Spleen (tissue), 11 donors: ENCODE measurements at regions not wholly inside any gene's neighbourhood (a gene's known extent, or its start where the extent isn't known, plus 50 kb on each side); places are given as distances from the start of the nearest gene placed in this dataset.

Experiments
- DNase-seq: peaks from one replicate; pipeline ENCODE4 v3.0.0-alpha.2; 2020
- H3K27ac ChIP-seq, 8 donors: fragments of 200-600 bp; sonication (generic) in 7 of 8; 1 replicate in 4 of 8; 2 replicates in 4 of 8; pipeline versions ENCODE4 v1.5.0 to v1.8.0; 2016 to 2021; ENCODE audit warnings: inconsistent platforms in 4 of 8, mild to moderate bottlenecking in 4 of 8, moderate library complexity in 1 of 8
- H3K27me3 ChIP-seq, 7 donors: fragments of 200-600 bp; sonication (generic) in 6 of 7; replicated peaks in 1 of 7; 1 replicate in 4 of 7; 2 replicates in 3 of 7; pipeline versions ENCODE4 v1.5.0 to v1.8.0; 2016 to 2021; ENCODE audit warnings: inconsistent platforms in 3 of 7, mild to moderate bottlenecking in 1 of 7
- H3K36me3 ChIP-seq, 6 donors: fragments of 200-600 bp; sonication (generic) in 5 of 6; 1 replicate in 4 of 6; 2 replicates in 2 of 6; pipeline versions ENCODE4 v1.5.0 to v1.8.0; 2016 to 2021; ENCODE audit warnings: inconsistent platforms in 2 of 6
- H3K4me1 ChIP-seq, 6 donors: fragments of 200-600 bp; sonication (generic) in 5 of 6; 1 replicate in 3 of 6; 2 replicates in 3 of 6; pipeline versions ENCODE4 v1.5.0 to v1.8.0; 2016 to 2021; ENCODE audit warnings: inconsistent platforms in 3 of 6
- H3K4me3 ChIP-seq, 8 donors: fragments of 200-600 bp; sonication (generic) in 7 of 8; 1 replicate in 4 of 8; 2 replicates in 4 of 8; pipeline versions ENCODE4 v1.5.0 to v1.8.0; 2016 to 2021; ENCODE audit warnings: inconsistent platforms in 4 of 8, mild to moderate bottlenecking in 4 of 8, moderate library complexity in 2 of 8
- H3K9me3 ChIP-seq, 8 donors: fragments of 200-600 bp; sonication (generic) in 7 of 8; 1 replicate in 4 of 8; 2 replicates in 4 of 8; pipeline versions ENCODE4 v1.5.0 to v1.8.0; 2016 to 2021; ENCODE audit warnings: inconsistent platforms in 4 of 8
- POLR2A ChIP-seq, 3 donors: fragments of 450-650 bp; IDR thresholded peaks; one replicate each; pipeline ENCODE4 v1.5.1; 2017; ENCODE audit warnings: antibody characterized with exemption in 3 of 3, mild to moderate bottlenecking in 1 of 3
- POLR2AphosphoS5 ChIP-seq, 3 donors: sonication (generic); formaldehyde crosslinking; IDR thresholded peaks; one replicate each; pipeline ENCODE4 v1.5.1; 2017; ENCODE audit warnings: antibody characterized with exemption in 3 of 3
- WGBS, 5 donors: extraction: QIAGEN DNeasy Blood & Tissue Kit in 3 of 5; methylation state at CpG; one replicate each; pipeline versions ENCODE4 v1.1.5 to v1.1.7; 2013 to 2018; 5-methylcytosine and 5-hydroxymethylcytosine counted together
- intact Hi-C: fragments of 100-400 bp; cut with DNase I; formaldehyde crosslinking; loops from one replicate; pipeline ENCODE4 v1.15.0; 2023; ENCODE audit warnings: low total_unique reads
- TF ChIP-seq, protein P1 (sequence below), 11 experiments: fragments of 200-600 bp in 7 of 11; fragments of 450-650 bp in 4 of 11; sonication (generic) in 4 of 11; IDR thresholded peaks in 8 of 11; conservative IDR thresholded peaks in 3 of 11; 1 replicate in 7 of 11; 2 replicates in 4 of 11; pipeline versions ENCODE4 v1.4.0 to v1.8.0; 2016 to 2021; ENCODE audit warnings: antibody characterized with exemption in 11 of 11, inconsistent platforms in 4 of 11, mild to moderate bottlenecking in 1 of 11
- donor health status: healthy with polysubstance abuse.
- donor health status: DM: no; HTN: no; CAD: no; lungs with moderate emphysema.
- donor health status: DM: no; HTN: no; CAD: no.
- donor health status: Bipolar disorder and iron deficiency.
- donor health status: healthy.
- donor health status: DM: no; HTN: no; CAD: no.
- donor health status: DM: yes; HTN: yes; CAD: no.

DNA sequence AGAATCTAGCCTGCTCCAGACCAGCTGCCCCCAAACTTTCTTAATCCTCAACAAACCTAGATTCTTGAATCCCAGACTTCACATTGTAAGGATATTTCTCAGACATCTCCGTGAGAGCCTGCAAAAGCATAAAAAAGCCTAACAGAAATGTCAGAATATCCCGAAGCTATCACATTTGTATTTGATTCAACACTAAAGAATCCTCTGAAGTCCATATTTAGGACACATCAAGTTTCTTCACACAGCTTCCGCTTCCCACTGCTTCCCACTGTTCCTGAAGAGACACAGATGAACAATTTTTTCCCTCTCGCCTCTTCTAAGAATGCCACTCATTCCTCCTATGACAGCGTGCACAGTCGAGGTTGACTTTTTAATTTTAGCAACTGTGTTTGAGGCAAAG lies 396.2 kb upstream of the IGFBP3 start:
- intact Hi-C loops: no loop called here
- Histone ChIP-seq H3K4me3 (no peak overlapping the region), H3K4me1 (no peaks in the 10 kb centered on the region), H3K27ac (no peak overlapping the region), H3K36me3 (no peaks in the 10 kb centered on the region), H3K27me3 (no peaks in the 10 kb centered on the region), H3K9me3 (no peaks in the 10 kb centered on the region)
- WGBS, 5 donors: 74 to 86% (median 76%) methylated on average over 6 of the region's 6 CpGs
- TF ChIP-seq POLR2A (IDR thresholded peaks at IDR 0.05) (no peak), POLR2AphosphoS5 (IDR thresholded peaks at IDR 0.05) (no peak)
- TF ChIP-seq, protein P1, sequence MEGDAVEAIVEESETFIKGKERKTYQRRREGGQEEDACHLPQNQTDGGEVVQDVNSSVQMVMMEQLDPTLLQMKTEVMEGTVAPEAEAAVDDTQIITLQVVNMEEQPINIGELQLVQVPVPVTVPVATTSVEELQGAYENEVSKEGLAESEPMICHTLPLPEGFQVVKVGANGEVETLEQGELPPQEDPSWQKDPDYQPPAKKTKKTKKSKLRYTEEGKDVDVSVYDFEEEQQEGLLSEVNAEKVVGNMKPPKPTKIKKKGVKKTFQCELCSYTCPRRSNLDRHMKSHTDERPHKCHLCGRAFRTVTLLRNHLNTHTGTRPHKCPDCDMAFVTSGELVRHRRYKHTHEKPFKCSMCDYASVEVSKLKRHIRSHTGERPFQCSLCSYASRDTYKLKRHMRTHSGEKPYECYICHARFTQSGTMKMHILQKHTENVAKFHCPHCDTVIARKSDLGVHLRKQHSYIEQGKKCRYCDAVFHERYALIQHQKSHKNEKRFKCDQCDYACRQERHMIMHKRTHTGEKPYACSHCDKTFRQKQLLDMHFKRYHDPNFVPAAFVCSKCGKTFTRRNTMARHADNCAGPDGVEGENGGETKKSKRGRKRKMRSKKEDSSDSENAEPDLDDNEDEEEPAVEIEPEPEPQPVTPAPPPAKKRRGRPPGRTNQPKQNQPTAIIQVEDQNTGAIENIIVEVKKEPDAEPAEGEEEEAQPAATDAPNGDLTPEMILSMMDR (IDR thresholded peaks at IDR 0.05 in 8 of 11, conservative IDR thresholded peaks at IDR 0.05 in 3 of 11): no peak
- no peak for DNase-seq

DNA sequence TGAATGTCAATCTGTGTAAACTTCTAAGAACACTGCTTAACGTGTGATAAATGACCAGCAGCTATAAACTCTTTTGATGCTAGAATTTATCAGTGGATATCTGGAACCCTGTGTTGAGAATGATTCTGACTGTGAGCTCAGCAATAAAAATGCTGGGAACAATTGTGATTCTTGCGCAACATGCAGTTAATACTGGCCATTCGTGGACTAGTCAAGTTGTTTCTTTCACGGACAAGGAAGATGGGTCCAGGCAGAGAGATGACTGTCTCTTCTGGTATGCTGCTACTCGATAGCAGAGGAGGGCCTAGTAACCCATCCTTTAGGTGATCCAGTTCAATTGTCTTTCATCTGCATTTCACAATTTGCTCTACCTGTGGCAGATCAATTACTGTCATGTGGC lies 394.8 kb upstream of the IGFBP3 start:
- Histone ChIP-seq H3K4me3 (no peak overlapping the region), H3K27ac (no peak overlapping the region), H3K4me1 (no peaks in the 10 kb centered on the region), H3K36me3 (no peaks in the 10 kb centered on the region), H3K27me3 (no peaks in the 10 kb centered on the region), H3K9me3 (no peaks in the 10 kb centered on the region)
- WGBS, 5 donors: 81 to 93% (median 86%) methylated on average over 5 of the region's 5 CpGs
- intact Hi-C loops: no loop called here
- no peak for DNase-seq
- TF ChIP-seq, protein P1 (IDR thresholded peaks at IDR 0.05 in 8 of 11, conservative IDR thresholded peaks at IDR 0.05 in 3 of 11): no peak
- TF ChIP-seq POLR2AphosphoS5 (IDR thresholded peaks at IDR 0.05) (no peak), POLR2A (IDR thresholded peaks at IDR 0.05) (no peak)

DNA sequence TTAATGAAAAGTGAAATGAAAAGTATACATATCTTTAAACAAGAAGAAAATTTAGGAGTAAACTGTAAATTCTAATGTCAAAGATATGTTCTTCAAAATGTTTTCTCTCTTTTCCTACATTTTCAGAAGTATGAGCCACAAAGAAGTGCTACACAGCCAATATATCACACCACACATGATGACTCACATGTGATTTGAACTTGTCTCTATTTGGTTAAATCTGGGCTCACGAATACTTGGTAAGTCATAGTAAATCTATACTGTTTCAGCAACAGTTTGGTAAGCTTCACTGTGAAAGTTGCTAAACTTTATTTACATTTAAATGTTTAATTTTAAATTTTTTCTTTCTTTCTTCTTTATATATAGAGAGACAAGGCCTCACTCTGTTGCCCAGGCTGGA lies 380.6 kb upstream of the IGFBP3 start:
- DNase-seq: no peak
- H3K27ac ChIP-seq: no peak overlapping the region
- no peaks in the 10 kb centered on the region for H3K27me3 ChIP-seq
- H3K4me3 ChIP-seq: no peak overlapping the region
- 76 to 93% (median 88%) methylated on average over 1 of the region's 1 CpG for WGBS, 5 donors
- peaks cover 0 to 16% (median 11%) of the 10 kb centered on the region in 8 donors for H3K9me3 ChIP-seq
- TF ChIP-seq, protein P1 (IDR thresholded peaks at IDR 0.05 in 8 of 11, conservative IDR thresholded peaks at IDR 0.05 in 3 of 11): no peak
- intact Hi-C loops: no loop called here
- H3K4me1 ChIP-seq: no peaks in the 10 kb centered on the region
- no peaks in the 10 kb centered on the region for H3K36me3 ChIP-seq

DNA sequence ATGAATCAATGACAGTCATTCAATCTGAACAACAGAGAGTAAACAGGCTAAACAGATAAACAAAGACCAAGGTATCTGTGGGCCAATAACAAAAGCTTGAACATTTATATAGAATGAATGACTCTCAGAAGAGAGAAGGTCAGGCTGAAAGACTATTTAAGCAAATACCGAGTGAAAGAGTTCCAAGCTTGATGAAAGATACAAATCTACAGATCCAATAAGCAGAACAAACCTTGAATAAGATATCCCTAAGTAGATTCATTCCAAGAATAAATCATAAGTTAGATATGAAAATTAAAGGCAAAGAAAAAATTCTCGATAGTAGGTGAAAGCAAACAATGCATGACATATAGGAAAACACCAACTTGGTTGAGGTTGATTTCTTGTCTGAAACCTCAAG lies 376.4 kb upstream of the IGFBP3 start:
- no peak for DNase-seq
- H3K27me3 ChIP-seq: no peaks in the 10 kb centered on the region
- intact Hi-C loops: no loop called here
- no peak overlapping the region for H3K4me3 ChIP-seq
- TF ChIP-seq POLR2AphosphoS5 (IDR thresholded peaks at IDR 0.05) (no peak), POLR2A (IDR thresholded peaks at IDR 0.05) (no peak)
- TF ChIP-seq, protein P1 (IDR thresholded peaks at IDR 0.05 in 8 of 11, conservative IDR thresholded peaks at IDR 0.05 in 3 of 11): no peak
- no peaks in the 10 kb centered on the region for H3K4me1 ChIP-seq
- no peaks in the 10 kb centered on the region for H3K36me3 ChIP-seq
- WGBS, 5 donors: 86 to 95% (median 87%) methylated on average over 2 of the region's 2 CpGs
- peaks cover 0 to 19% (median 11%) of the 10 kb centered on the region in 8 donors for H3K9me3 ChIP-seq
- no peak overlapping the region for H3K27ac ChIP-seq
